Muscle layer of colon (tissue), 2 donors: ENCODE measurements at regions not wholly inside any gene's neighbourhood (a gene's known extent, or its start where the extent isn't known, plus 50 kb on each side); places are given as distances from the start of the nearest gene placed in this dataset.
"Not testable (repeated sequence)": the region's sequence is repeated elsewhere in the genome, so short reads cannot be mapped to it uniquely, and the experiment has no call there.

ENCODE experiments used
- H3K27ac ChIP-seq: one replicate; pipeline ENCODE4 v1.7.0; 2013; ENCODE audit warnings: low read depth, mild to moderate bottlenecking, low read length, moderate library complexity
- H3K27me3 ChIP-seq, 2 donors: one replicate each; pipeline ENCODE4 v1.7.0; 2013; ENCODE audit warnings: low read length in 2 of 2, mild to moderate bottlenecking in 2 of 2; ENCODE audit not compliant: insufficient read depth in 2 of 2, control insufficient read depth in 1 of 2
- H3K36me3 ChIP-seq: one replicate; pipeline ENCODE4 v1.7.0; 2013; ENCODE audit warnings: mild to moderate bottlenecking, low read length; ENCODE audit not compliant: insufficient read depth
- H3K4me1 ChIP-seq: one replicate; pipeline ENCODE4 v1.7.0; 2013; ENCODE audit warnings: mild to moderate bottlenecking, low read length; ENCODE audit not compliant: insufficient read depth
- H3K4me3 ChIP-seq, 2 donors: one replicate each; pipeline ENCODE4 v1.7.0; 2013; ENCODE audit warnings: low read length in 2 of 2, low read depth in 1 of 2, mild to moderate bottlenecking in 1 of 2, moderate library complexity in 1 of 2
- H3K9ac ChIP-seq: one replicate; pipeline ENCODE4 v1.7.0; 2013; ENCODE audit warnings: low read length
- H3K9me3 ChIP-seq: one replicate; pipeline ENCODE4 v1.7.0; 2013; ENCODE audit warnings: mild to moderate bottlenecking, low read length
- donor health status: abdominal sarcoma.
- donor health status: Adenocarcinoma of cecum.

DNA sequence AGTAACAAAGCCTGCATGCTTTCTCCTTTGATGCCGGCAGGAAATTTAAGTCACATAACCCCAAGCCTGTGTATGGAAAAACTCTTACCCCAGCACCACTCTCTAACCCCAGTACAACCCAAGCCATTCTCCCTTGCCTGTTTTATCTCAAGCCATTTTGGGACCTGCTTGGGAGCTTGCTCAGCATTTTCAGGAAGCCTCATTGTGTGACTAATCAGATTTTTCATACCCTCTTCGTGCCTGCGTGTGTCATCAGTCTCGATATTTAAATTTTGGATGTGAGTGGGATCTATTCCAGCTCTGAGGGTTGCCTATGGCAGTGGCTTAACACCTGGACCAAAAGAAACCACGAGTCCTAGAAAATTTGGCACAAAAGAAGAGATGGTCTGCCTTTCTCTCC lies 426.2 kb downstream of the SQOR start:
- H3K36me3 ChIP-seq = no peaks in the 10 kb centered on the region
- no peak overlapping the region for H3K27ac ChIP-seq
- H3K27me3 ChIP-seq = no peaks in the 10 kb centered on the region
- no peaks in the 10 kb centered on the region for H3K9me3 ChIP-seq
- H3K9ac ChIP-seq = no peak overlapping the region
- H3K4me1 ChIP-seq = peaks cover 6% of the 10 kb centered on the region
- H3K4me3 ChIP-seq = no peak overlapping the region

DNA sequence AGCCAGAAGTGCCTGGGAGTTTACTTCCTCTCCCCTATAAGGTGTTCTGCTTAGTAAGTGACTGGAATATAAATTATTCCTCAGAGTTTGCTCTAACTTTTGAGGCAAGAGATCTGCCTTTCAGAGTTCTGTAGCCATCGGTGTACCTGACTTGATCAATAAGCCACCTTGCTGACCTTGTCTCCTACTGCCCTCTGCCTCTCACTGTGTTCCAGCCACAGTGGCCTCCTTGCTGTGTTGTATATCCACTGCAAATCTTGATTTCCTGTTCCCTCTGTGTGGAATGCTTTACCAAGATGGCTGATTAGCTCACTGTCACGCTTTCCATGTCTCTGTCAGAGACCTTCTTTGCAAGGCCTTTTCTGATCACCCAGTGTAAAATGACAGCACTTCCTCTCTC lies 442.4 kb downstream of the SQOR start:
- H3K4me1 ChIP-seq = no peaks in the 10 kb centered on the region
- H3K27me3 ChIP-seq = no peaks in the 10 kb centered on the region
- H3K27ac ChIP-seq = no peak overlapping the region
- no peak overlapping the region for H3K9ac ChIP-seq
- H3K9me3 ChIP-seq = no peaks in the 10 kb centered on the region
- no peak overlapping the region for H3K4me3 ChIP-seq
- H3K36me3 ChIP-seq = no peaks in the 10 kb centered on the region

GRCh38 chr15:46079046-46079445 lies 444.2 kb downstream of the SQOR start:
- Histone ChIP-seq H3K27ac (no peak overlapping the region), H3K9me3 (no peaks in the 10 kb centered on the region), H3K27me3 (no peaks in the 10 kb centered on the region), H3K36me3 (no peaks in the 10 kb centered on the region), H3K9ac (no peak overlapping the region), H3K4me1 (no peaks in the 10 kb centered on the region), H3K4me3 (no peak overlapping the region)

- Histone ChIP-seq H3K36me3 (no peaks in the 10 kb centered on the region), H3K27ac (no peak overlapping the region), H3K9ac (no peak overlapping the region), H3K4me1 (no peaks in the 10 kb centered on the region), H3K9me3 (no peaks in the 10 kb centered on the region), H3K4me3 (no peak overlapping the region), H3K27me3 (no peaks in the 10 kb centered on the region)
Observed at GRCh38 chr15:46080016-46080415, 445.2 kb downstream of the SQOR start.

DNA sequence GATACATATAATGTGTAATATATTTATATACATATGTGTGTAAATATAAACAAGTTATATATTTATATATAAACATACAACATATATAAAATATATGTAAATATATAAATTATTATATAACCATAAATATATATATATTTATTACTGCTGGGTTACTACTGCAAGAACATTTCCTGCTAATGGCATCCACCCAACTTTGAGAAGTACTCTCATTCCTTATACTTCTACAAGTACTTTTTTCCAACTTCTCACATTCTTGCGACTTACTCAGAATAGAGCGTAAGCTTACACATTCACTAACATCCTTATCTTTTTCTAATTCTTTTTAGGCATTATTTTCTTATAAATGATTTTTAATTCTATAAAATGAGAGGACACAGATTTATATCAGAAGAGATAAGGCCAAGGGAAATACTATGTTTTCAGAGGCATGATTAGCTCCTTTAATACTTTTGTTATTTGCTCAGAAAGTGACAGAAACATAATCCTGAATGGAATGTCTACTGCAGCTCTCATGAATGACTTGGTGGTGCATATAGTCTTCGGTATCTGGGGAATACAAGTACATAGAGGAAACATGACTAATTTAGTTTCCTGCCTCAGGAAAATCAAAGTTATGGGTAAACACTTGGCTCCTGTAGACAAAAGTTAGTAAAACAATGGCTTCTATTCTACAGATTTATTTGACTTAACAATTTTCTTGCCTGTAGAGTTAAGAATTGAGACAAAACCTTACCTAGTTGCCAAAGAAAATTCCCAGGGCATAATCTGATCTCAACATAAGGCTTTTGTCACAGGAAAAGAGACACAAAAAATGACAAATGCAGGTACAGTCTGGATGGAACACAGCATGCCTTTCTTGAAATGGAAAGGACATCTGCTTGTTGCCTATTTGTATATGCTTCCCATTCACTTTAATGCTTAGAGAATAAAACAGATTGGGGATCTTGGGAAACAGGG lies 453.9 kb downstream of the SQOR start:
- H3K27me3 ChIP-seq = no peaks in the 10 kb centered on the region
- no peaks in the 10 kb centered on the region for H3K4me1 ChIP-seq
- H3K9ac ChIP-seq = no peak overlapping the region
- no peak overlapping the region for H3K27ac ChIP-seq
- no peak overlapping the region for H3K4me3 ChIP-seq
- no peaks in the 10 kb centered on the region for H3K36me3 ChIP-seq
- H3K9me3 ChIP-seq = no peaks in the 10 kb centered on the region

GRCh38 chr15:46089467-46089935 lies 454.7 kb downstream of the SQOR start:
- H3K4me1 ChIP-seq = no peaks in the 10 kb centered on the region
- no peaks in the 10 kb centered on the region for H3K36me3 ChIP-seq
- H3K4me3 ChIP-seq = no peak overlapping the region
- no peaks in the 10 kb centered on the region for H3K9me3 ChIP-seq
- no peaks in the 10 kb centered on the region for H3K27me3 ChIP-seq
- no peak overlapping the region for H3K9ac ChIP-seq
- no peak overlapping the region for H3K27ac ChIP-seq

GRCh38 chr15:46091860-46092450 lies 457.1 kb downstream of the SQOR start:
- Histone ChIP-seq H3K27me3 (no peaks in the 10 kb centered on the region), H3K4me3 (no peak overlapping the region), H3K27ac (no peak overlapping the region), H3K4me1 (no peaks in the 10 kb centered on the region), H3K9me3 (no peaks in the 10 kb centered on the region), H3K9ac (no peak overlapping the region), H3K36me3 (no peaks in the 10 kb centered on the region)

DNA sequence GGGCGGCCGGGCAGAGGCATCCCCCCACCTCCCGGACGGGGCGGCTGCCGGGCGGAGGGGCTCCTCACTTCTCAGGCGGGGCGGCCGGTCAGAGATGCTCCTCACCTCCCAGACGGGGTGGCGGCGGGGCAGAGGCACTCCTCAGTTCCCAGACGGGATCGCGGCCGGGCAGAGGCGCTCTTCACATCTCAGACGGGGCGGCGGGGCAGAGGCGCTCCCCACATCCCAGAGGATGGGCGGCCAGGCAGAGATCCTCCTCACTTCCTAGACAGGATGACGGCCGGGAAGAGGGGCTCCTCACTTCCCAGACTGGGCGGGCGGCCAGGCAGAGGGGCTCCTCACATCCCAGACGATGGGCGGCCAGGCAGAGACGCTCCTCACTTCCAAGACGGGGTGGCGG lies 463.2 kb downstream of the SQOR start:
- H3K9me3 ChIP-seq, H3K4me1 ChIP-seq, H3K27me3 ChIP-seq, H3K4me3 ChIP-seq, H3K27ac ChIP-seq, H3K36me3 ChIP-seq, H3K9ac ChIP-seq: not testable (repeated sequence)

GRCh38 chr15:46110755-46111154 lies 475.9 kb downstream of the SQOR start:
- no peaks in the 10 kb centered on the region for H3K9me3 ChIP-seq
- H3K36me3 ChIP-seq = no peaks in the 10 kb centered on the region
- no peak overlapping the region for H3K4me3 ChIP-seq
- H3K27me3 ChIP-seq = no peaks in the 10 kb centered on the region
- H3K9ac ChIP-seq = no peak overlapping the region
- H3K4me1 ChIP-seq = no peaks in the 10 kb centered on the region
- H3K27ac ChIP-seq = no peak overlapping the region

GRCh38 chr15:46111730-46112129 lies 476.9 kb downstream of the SQOR start:
- Histone ChIP-seq H3K27ac (no peak overlapping the region), H3K9me3 (no peaks in the 10 kb centered on the region), H3K4me3 (no peak overlapping the region), H3K4me1 (no peaks in the 10 kb centered on the region), H3K27me3 (no peaks in the 10 kb centered on the region), H3K9ac (no peak overlapping the region), H3K36me3 (no peaks in the 10 kb centered on the region)

DNA sequence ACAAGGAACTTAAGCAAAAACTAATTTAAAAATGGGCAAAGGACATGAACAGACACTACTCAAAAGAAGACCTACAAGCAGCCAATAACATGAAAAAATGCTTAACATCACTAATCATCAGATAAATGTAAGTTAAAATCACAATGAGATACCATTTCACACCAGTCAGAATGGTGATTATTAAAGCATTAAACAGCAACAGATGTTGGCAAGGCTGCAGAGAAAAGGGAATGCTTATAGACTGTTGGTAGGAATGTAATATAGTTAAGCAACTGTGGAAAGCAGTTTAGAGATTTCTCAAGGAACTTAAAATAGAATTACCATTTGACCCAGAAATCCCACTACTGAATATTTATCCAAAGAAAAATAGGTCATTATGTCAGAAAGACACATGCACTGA lies 482.2 kb downstream of the SQOR start:
- H3K27ac ChIP-seq = no peak overlapping the region
- no peaks in the 10 kb centered on the region for H3K4me1 ChIP-seq
- H3K9ac ChIP-seq = no peak overlapping the region
- no peaks in the 10 kb centered on the region for H3K9me3 ChIP-seq
- H3K36me3 ChIP-seq = no peaks in the 10 kb centered on the region
- no peak overlapping the region for H3K4me3 ChIP-seq
- H3K27me3 ChIP-seq = no peaks in the 10 kb centered on the region

- Histone ChIP-seq H3K4me3 (no peak overlapping the region), H3K27ac (no peak overlapping the region), H3K9me3 (no peaks in the 10 kb centered on the region), H3K9ac (no peak overlapping the region), H3K27me3 (no peaks in the 10 kb centered on the region), H3K36me3 (no peaks in the 10 kb centered on the region), H3K4me1 (no peaks in the 10 kb centered on the region)
Observed at GRCh38 chr15:46120713-46121112, 485.9 kb downstream of the SQOR start.
